WTC11 (cell line): ENCODE measurements at regions not wholly inside any gene's neighbourhood (a gene's known extent, or its start where the extent isn't known, plus 50 kb on each side); places are given as distances from the start of the nearest gene placed in this dataset.

Experiments
- ATAC-seq: fragments of 200-7000 bp; cut with Tn5 transposase; 2 replicates; pipeline ENCODE4 v1.10.0; 2021; ENCODE audit warnings: mild to moderate bottlenecking, moderate library complexity
- CTCF ChIA-PET: fragments of 300-600 bp; sonication (Branson Sonifier 250); formaldehyde crosslinking; loops from one replicate; lab custom pipeline; 2021; ENCODE audit warnings: antibody characterized with exemption; lab: Charles Lee
- POLR2A ChIA-PET: fragments of 350-600 bp; sonication (Branson Sonifier 250); formaldehyde crosslinking; loops from one replicate; lab custom pipeline; 2021; ENCODE audit warnings: antibody characterized with exemption; lab: Charles Lee
- DNase-seq: peaks from one replicate; pipeline ENCODE4 v3.0.0; 2021; ENCODE audit warnings: low spot score
- H3K27ac Mint-ChIP-seq: 2 replicates; pipeline ENCODE4 v1.8.0; 2021; ENCODE audit warnings: mixed read lengths
- H3K27me3 Mint-ChIP-seq: 2 replicates; pipeline ENCODE4 v1.8.0; 2021; ENCODE audit warnings: low read depth, mild to moderate bottlenecking, moderate library complexity, mixed read lengths
- H3K36me3 Mint-ChIP-seq: 2 replicates; pipeline ENCODE4 v1.8.0; 2021; ENCODE audit warnings: mixed read lengths
- H3K4me1 Mint-ChIP-seq: 2 replicates; pipeline ENCODE4 v1.8.0; 2022; ENCODE audit warnings: mixed read lengths
- H3K4me3 Mint-ChIP-seq: 2 replicates; pipeline ENCODE4 v1.8.0; 2021; ENCODE audit warnings: mild to moderate bottlenecking, moderate library complexity, mixed read lengths
- H3K9me3 Mint-ChIP-seq: 2 replicates; pipeline ENCODE4 v1.8.0; 2021; ENCODE audit warnings: mixed read lengths
- CREM ChIP-seq: sonication (generic); formaldehyde crosslinking; IDR thresholded peaks from 2 replicates; pipeline ENCODE4 v1.8.1; 2022; ENCODE audit warnings: mild to moderate bottlenecking, missing genetic modification reagents, moderate library complexity
- E2F1 ChIP-seq: sonication (generic); formaldehyde crosslinking; IDR thresholded peaks from 2 replicates; pipeline ENCODE4 v1.8.0; 2022; ENCODE audit warnings: mild to moderate bottlenecking, missing genetic modification reagents
- EMX1 ChIP-seq: fragments of 250-450 bp; sonication (Bioruptor Pico); IDR thresholded peaks from 2 replicates; pipeline ENCODE4 v1.8.0; 2021; ENCODE audit warnings: mild to moderate bottlenecking
- HMGA2 ChIP-seq: fragments of 250-450 bp; sonication (Bioruptor Pico); IDR thresholded peaks from 2 replicates; pipeline ENCODE4 v1.4.0; 2021; ENCODE audit warnings: mild to moderate bottlenecking, moderate library complexity
- MAX ChIP-seq: sonication (generic); formaldehyde crosslinking; IDR thresholded peaks from 2 replicates; pipeline ENCODE4 v1.8.0; 2022; ENCODE audit warnings: mild to moderate bottlenecking, missing genetic modification reagents
- MYBL2 ChIP-seq: sonication (generic); formaldehyde crosslinking; IDR thresholded peaks from 2 replicates; pipeline ENCODE4 v1.8.1; 2023; ENCODE audit warnings: mild to moderate bottlenecking, moderate library complexity, missing genetic modification reagents
- NR2C2 ChIP-seq: sonication (generic); formaldehyde crosslinking; IDR thresholded peaks from 2 replicates; pipeline ENCODE4 v1.8.0; 2022; ENCODE audit warnings: mild to moderate bottlenecking, missing genetic modification reagents
- NR3C1 ChIP-seq: sonication (generic); formaldehyde crosslinking; conservative IDR thresholded peaks from 2 replicates; pipeline ENCODE4 v1.8.1; 2023; ENCODE audit warnings: low read depth, mild to moderate bottlenecking, missing genetic modification reagents
- PREB ChIP-seq: sonication (generic); formaldehyde crosslinking; IDR thresholded peaks from 2 replicates; pipeline ENCODE4 v1.8.1; 2022; ENCODE audit warnings: mild to moderate bottlenecking, missing genetic modification reagents, moderate library complexity, borderline replicate concordance
- PRRX2 ChIP-seq: fragments of 250-450 bp; sonication (Bioruptor Pico); IDR thresholded peaks from 2 replicates; pipeline ENCODE4 v1.8.0; 2021; ENCODE audit warnings: mild to moderate bottlenecking
- RELA ChIP-seq: sonication (generic); formaldehyde crosslinking; IDR thresholded peaks from 2 replicates; pipeline ENCODE4 v1.8.1; 2022; ENCODE audit warnings: missing genetic modification reagents, mild to moderate bottlenecking, borderline replicate concordance
- RORB ChIP-seq: fragments of 250-450 bp; sonication (Bioruptor Pico); IDR thresholded peaks from 2 replicates; pipeline ENCODE4 v1.9.0; 2021; ENCODE audit warnings: mild to moderate bottlenecking
- SMAD4 ChIP-seq: sonication (generic); formaldehyde crosslinking; IDR thresholded peaks from 2 replicates; pipeline ENCODE4 v1.8.0; 2022; ENCODE audit warnings: mild to moderate bottlenecking, missing genetic modification reagents
- TEAD1 ChIP-seq: sonication (generic); formaldehyde crosslinking; IDR thresholded peaks from 2 replicates; pipeline ENCODE4 v1.8.0; 2022; ENCODE audit warnings: mild to moderate bottlenecking, missing genetic modification reagents
- USF1 ChIP-seq: sonication (generic); formaldehyde crosslinking; IDR thresholded peaks from 2 replicates; pipeline ENCODE4 v1.8.0; 2022; ENCODE audit warnings: mild to moderate bottlenecking, missing genetic modification reagents
- ZBTB43 ChIP-seq: sonication (generic); formaldehyde crosslinking; IDR thresholded peaks from 2 replicates; pipeline ENCODE4 v1.8.1; 2023; ENCODE audit warnings: mild to moderate bottlenecking, missing genetic modification reagents
- ZMAT4 ChIP-seq: fragments of 250-450 bp; sonication (Bioruptor Pico); IDR thresholded peaks from 2 replicates; pipeline ENCODE4 v1.9.0; 2021; ENCODE audit warnings: mild to moderate bottlenecking
- ZNF121 ChIP-seq: sonication (generic); formaldehyde crosslinking; IDR thresholded peaks from 2 replicates; pipeline ENCODE4 v1.8.0; 2023; ENCODE audit warnings: missing genetic modification reagents
- ZNF138 ChIP-seq: sonication (generic); formaldehyde crosslinking; conservative IDR thresholded peaks from 2 replicates; pipeline ENCODE4 v1.8.1; 2022; ENCODE audit warnings: mild to moderate bottlenecking, moderate library complexity, missing genetic modification reagents
- ZNF219 ChIP-seq: sonication (generic); formaldehyde crosslinking; IDR thresholded peaks from 2 replicates; pipeline ENCODE4 v1.8.0; 2023; ENCODE audit warnings: missing genetic modification reagents, mild to moderate bottlenecking, borderline replicate concordance
- ZNF281 ChIP-seq: sonication (generic); formaldehyde crosslinking; IDR thresholded peaks from 2 replicates; pipeline ENCODE4 v1.8.0; 2023; ENCODE audit warnings: mild to moderate bottlenecking, missing genetic modification reagents
- ZNF416 ChIP-seq: fragments of 250-450 bp; sonication (Bioruptor Pico); IDR thresholded peaks from 2 replicates; pipeline ENCODE4 v1.9.0; 2021; ENCODE audit warnings: mild to moderate bottlenecking, inconsistent platforms
- ZNF425 ChIP-seq: fragments of 250-450 bp; sonication (Bioruptor Pico); conservative IDR thresholded peaks from 2 replicates; pipeline ENCODE4 v1.9.0; 2021; ENCODE audit warnings: mild to moderate bottlenecking
- ZSCAN18 ChIP-seq: fragments of 250-450 bp; sonication (Bioruptor Pico); IDR thresholded peaks from 2 replicates; pipeline ENCODE4 v2.1.2; 2022; ENCODE audit warnings: mild to moderate bottlenecking, moderate library complexity

- H3K27me3 Mint-ChIP-seq = peaks cover 38% of the 10 kb centered on the region
- H3K27ac Mint-ChIP-seq = no peak overlapping the region
- ATAC-seq (no peak), DNase-seq (no peak)
- CTCF ChIA-PET = interaction anchor here (0.6 to 1.3 kb wide), 2 partner anchors 30 to 65 kb away, joined by 3 read pairs; no protein-coding TSS in a partner anchor
- TF ChIP-seq HMGA2 (CRISPR knock-in tag) (no peak), ZNF425 (no peak), ZNF138 (CRISPR knock-in tag) (no peak), ZNF121 (no peak), MAX (CRISPR knock-in tag) (no peak), MYBL2 (no peak), ZSCAN18 (no peak), PRRX2 (CRISPR knock-in tag) (no peak), EMX1 (CRISPR knock-in tag) (no peak), TEAD1 (CRISPR knock-in tag) (no peak), SMAD4 (CRISPR knock-in tag) (no peak), RELA (CRISPR knock-in tag) (no peak), USF1 (CRISPR knock-in tag) (no peak), ZNF219 (CRISPR knock-in tag) (no peak), CREM (no peak), E2F1 (CRISPR knock-in tag) (no peak)
- peaks cover 13% of the 10 kb centered on the region for H3K9me3 Mint-ChIP-seq
- H3K4me3 Mint-ChIP-seq = peak overlapping the region; percentile 63
- H3K36me3 Mint-ChIP-seq = peaks cover 10% of the 10 kb centered on the region
- peaks cover 12% of the 10 kb centered on the region for H3K4me1 Mint-ChIP-seq
- POLR2A ChIA-PET = no interaction called here
Observed at GRCh38 chr7:157079116-157079515, 59.6 kb upstream of the UBE3C start.

- H3K4me3 Mint-ChIP-seq = no peak overlapping the region
- peaks cover 20% of the 10 kb centered on the region for H3K36me3 Mint-ChIP-seq
- H3K27me3 Mint-ChIP-seq = peaks cover 36% of the 10 kb centered on the region
- H3K4me1 Mint-ChIP-seq = peaks cover 12% of the 10 kb centered on the region
- no peak for ATAC-seq
- peaks cover 24% of the 10 kb centered on the region for H3K9me3 Mint-ChIP-seq
- ChIA-PET CTCF (no interaction called here), POLR2A (no interaction called here)
- no peak for DNase-seq
- no peak overlapping the region for H3K27ac Mint-ChIP-seq
- TF ChIP-seq RORB (CRISPR knock-in tag) (no peak), NR3C1 (no peak), ZMAT4 (no peak), ZNF281 (no peak), PREB (CRISPR knock-in tag) (no peak), ZNF219 (CRISPR knock-in tag) (no peak), MYBL2 (no peak), ZBTB43 (CRISPR knock-in tag) (no peak), NR2C2 (CRISPR knock-in tag) (no peak), ZNF138 (CRISPR knock-in tag) (no peak), ZNF416 (CRISPR knock-in tag) (no peak)
Observed at GRCh38 chr7:157080111-157080730, 58.5 kb upstream of the UBE3C start.
